ENCODE measurements at regions not wholly inside any gene's neighbourhood (a gene's known extent, or its start where the extent isn't known, plus 50 kb on each side); places are given as distances from the start of the nearest gene placed in this dataset.

DNA sequence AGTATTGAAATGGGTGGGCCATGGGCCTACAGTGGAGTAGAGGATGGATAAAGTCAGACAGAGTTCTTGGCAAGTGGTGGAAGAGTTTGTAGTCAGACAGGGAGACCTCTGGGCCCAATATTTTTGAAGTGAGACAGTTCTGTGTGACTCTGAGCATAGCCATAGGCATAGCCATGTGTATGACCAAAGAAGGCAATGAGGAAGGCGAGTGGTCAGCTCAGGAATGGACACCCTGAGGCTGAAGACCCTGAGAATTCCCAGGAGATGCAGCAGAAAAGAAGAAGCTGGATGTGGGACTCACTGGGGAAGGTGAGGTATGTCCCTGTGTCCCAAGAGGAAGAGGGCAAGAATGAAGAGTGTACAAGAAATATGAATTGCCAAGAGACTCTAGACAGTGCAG, 210.6 kb upstream of the IRF2BP2 start:
- TF ChIP-seq POLR2A (IDR thresholded peaks at IDR 0.05; ENCODE audit: low read depth, low read length) (no peak), TAF1 (IDR thresholded peaks at IDR 0.05; ENCODE audit: borderline replicate concordance, low read depth, low read length) (no peak)
